ENCODE measurements at regions not wholly inside any gene's neighbourhood (a gene's known extent, or its start where the extent isn't known, plus 50 kb on each side); places are given as distances from the start of the nearest gene placed in this dataset.

DNA sequence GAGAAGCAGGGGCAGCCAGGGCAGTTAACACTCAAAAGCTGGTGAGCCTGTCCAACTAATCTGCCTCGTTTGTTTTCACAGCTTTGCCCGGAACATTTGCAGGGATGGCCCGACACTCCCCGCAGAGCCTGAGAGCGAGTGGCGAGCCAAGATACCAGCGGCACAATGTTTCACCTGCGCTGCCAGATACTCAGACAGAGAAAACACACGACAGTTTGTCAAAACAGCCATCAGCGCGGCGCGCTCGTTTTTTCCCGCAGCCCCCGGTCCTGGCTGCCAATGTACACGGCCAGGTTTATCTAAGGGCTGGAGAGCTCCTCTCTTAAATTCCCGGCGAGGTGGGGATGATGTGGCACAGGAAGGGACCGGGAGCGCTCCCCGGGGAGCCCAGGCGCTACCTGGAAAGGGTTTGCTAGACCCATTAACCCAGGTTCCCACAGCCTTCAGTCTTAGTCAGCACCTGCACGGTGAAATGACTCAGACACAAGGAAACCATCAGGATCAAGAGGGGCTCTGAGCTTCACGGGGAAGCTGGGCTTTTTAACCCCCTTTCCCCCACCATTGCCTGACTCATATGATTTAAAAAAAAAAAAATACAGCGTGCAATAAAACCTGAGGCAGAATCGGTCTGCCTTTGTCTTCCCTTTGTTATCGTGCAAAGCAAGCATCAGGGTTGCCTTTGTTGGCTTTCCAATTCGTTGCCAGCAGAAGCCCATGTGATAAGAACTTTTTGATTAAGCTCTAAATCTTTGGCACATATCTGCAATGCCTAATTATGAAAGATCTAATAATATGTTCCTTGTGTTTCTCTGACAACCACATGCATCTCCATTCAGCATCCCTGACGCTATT lies 186.2 kb downstream of the EFNB2 start:
- DNase-seq: peak; percentile 77

GRCh38 chr13:106348075-106348840 lies 187.2 kb downstream of the EFNB2 start:
- DNase-seq: peak; percentile 29

- DNase-seq: no peak
Measured at GRCh38 chr13:106344342-106344741, 191.1 kb downstream of the EFNB2 start.

GRCh38 chr13:106343836-106344235 lies 191.6 kb downstream of the EFNB2 start:
- DNase-seq: no peak

DNA sequence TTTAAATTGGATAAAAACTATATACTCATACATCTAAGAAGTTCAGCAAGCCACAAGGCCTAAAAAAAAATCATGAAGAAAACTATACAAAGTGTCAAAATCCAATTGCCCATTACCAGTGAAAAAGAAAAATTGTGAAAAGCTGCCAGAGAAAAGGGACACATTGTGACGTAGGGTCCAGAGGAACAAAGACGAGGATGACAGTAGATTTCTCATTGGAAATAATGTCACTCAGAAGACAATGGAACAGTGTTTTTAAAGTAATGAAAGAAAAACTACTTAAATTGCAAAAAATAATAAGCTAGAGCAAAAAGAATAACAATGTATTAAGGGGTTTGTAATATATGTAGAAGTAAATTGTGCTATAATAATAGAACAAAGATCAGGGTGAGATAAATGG lies 195.2 kb downstream of the EFNB2 start:
- DNase-seq: no peak

- no peak for DNase-seq
Measured at GRCh38 chr13:106337096-106337850, 198.2 kb downstream of the EFNB2 start.

DNA sequence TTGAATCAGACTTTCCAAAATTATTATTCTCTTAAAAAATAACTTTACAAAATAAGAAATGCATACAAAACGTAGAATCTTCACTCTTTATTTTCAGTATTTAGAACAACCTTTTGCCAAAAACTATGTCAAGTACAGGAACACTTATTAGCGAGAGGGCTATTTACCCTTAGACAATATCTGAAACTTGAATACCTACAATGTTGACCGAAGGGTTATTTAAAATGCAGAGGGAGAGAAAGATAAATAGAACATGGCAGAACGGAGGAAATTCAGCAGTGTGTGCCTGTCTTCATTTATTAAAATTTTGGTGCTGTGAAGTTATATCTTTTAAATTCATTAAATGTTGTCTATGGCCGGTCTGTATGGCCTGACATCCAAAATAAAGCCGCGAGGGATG lies 198.8 kb downstream of the EFNB2 start:
- no peak for DNase-seq

DNA sequence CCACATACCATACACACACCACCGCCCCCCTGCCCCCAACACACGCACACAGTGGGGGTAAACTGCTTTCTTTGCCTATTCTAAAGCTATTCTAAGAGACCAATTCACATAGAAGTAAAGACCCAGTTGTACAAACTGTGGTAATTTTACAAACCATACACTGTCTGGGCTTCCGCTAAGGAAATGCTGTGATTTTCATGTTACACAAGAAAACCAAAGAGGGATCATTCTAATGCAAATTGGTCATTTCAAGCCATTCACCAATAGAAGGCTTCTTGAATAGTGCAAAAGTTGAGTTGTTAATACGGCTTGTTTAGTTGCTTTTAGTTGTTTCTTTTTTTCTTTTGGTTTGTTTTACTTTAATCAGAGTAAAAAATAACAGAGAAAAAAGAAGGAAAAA lies 202.8 kb downstream of the EFNB2 start:
- no peak for DNase-seq

- DNase-seq: no peak
Measured at GRCh38 chr13:106331116-106331515, 204.3 kb downstream of the EFNB2 start.

DNA sequence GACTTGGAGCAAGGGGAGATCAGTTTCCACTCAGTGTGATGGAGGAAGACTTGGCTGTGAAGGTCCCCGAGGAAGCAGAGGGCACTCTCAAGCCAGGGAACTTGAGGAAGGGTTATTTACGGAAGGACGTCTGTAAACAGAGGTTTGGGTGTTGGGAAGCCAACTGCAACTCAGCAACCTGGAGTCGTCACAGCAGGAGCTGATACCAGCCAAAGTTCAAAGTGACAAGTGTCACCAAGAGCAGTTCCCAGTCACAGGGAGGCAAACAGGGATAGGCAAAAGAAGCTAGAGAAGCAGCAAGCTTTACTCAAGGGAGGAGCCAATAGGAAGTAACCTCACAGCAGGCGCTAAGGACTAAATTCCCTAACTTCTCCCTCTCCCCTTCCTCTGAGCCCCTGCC lies 205.5 kb downstream of the EFNB2 start:
- DNase-seq: no peak

GRCh38 chr13:106326751-106327150 lies 208.7 kb downstream of the EFNB2 start:
- no peak for DNase-seq

DNA sequence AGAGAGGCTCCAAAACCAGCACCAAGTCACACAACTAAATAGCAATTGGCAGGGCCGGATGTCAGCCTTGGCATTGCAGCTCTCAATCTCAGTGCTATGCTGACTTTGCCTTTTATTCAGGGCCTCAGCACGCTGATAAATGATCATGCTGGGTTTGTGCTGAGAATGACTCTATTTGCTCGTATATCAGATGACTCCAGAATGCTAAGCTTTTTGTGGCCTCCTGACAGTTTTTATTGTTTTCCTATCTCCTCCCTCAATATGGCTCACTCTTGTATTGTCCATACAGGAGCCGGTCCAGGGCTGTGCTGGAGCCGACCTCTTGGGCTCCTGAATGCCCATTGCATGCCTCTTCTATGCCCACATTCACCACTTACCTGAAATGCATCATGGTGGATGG lies 211.0 kb downstream of the EFNB2 start:
- DNase-seq: no peak

GRCh38 chr13:106322628-106323027 lies 212.8 kb downstream of the EFNB2 start:
- no peak for DNase-seq

DNA sequence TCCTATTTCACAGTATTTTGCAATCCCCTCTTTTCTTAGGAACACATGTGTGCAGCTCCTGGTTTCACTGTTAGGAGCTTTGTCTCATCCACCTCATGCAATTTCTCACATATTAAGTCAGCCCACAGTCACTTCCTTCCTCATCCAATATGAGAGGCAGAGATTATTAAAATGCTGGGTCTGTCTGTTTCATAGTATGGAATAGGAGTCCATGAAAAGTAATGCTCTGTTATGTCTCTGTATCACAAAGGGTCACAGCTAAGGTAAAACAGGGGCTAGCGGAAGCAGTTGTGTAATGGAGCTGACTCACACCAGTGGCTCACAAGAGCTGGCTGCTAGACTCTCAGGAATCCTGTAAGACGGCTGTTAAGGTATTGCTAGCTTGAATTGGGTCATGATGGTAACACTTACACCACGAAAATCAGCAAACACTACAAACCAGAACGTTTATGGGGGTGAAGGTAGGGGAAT lies 216.5 kb downstream of the EFNB2 start:
- no peak for DNase-seq

DNA sequence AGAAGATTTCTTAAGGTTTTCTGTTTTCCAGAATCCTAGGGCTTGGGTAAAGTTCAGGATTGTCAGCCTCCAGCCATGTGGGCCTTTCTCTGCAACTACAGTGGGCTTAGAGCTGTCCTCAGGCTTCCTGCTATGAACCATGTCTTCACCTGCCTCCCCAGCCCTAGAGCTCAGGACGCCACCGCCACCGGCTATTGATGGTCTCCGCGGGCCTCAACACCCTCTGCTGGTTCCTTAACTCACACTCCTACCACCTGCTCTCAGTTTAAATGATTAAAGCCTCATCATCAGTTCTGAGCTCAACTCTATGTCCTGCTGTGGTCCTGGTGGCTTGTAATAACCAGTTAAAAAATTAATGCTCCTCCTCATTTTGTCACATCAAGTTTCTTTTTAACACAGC lies 221.0 kb downstream of the EFNB2 start:
- DNase-seq: no peak

GRCh38 chr13:106311004-106311403 lies 224.5 kb downstream of the EFNB2 start:
- DNase-seq: no peak

DNA sequence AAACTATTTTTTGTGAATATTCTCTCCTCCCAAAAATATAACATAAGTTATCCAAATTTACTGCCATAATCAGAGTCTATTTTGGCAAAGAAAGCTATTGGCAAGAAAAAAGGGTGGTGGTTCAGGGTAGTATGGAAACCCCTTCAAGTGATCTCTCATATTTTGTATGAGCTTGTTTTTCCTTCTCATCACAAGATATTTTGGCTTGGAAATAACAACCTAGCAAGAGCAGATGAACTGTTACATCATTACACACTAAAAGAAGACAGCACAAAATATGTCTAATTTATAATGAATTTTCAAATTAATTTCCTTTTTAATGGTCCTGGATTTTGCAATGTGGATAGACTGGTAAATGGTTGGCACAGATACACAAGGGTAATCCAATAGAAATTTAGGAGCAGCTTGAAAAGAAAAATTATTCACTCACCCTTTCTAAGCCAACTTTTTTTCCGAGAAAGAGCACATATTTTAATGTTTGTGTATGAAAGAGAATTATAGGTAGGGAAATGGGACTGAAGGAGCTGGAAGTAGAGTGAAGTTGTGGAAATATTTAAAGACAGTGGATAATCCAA lies 225.1 kb downstream of the EFNB2 start:
- DNase-seq: no peak

GRCh38 chr13:106306748-106307277 lies 228.6 kb downstream of the EFNB2 start:
- no peak for DNase-seq

GRCh38 chr13:106302843-106303242 lies 232.6 kb downstream of the EFNB2 start:
- no peak for DNase-seq

DNA sequence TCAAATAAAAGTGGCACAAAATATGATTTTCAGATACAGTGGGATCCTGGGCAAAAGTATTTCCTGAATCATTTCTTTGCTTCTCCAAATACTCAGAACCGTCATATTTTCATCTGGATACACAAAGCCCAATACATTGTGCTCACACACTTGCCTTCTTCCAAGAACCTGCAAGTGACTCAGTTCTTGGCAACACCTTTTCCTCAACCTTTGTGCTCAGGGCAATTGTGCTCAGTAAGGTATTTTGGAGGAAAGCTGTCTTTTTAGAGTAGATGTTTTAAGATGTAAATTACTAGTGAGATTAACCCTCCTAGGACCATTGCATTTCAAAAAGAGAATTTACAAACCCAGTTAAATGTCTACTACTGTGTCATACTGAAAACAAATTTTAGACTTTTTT lies 233.5 kb downstream of the EFNB2 start:
- DNase-seq: no peak

DNA sequence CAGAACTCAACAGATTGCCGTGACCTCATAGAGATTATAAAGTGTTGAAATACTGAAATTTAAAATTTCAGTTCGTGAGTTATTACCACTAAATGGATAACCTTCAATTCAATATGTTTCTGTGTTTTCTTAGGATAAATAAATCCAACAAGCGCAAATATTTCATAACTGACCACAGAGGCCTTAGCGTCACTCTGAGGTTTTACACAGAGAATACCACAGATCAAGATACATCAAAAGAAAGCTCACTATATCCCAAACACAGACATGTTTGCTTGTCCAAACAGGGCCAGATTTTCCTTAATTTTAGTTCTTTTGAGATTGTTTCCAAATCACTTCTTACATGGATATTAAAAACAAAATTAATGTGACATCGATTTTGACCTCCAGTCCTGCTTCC lies 235.8 kb downstream of the EFNB2 start:
- no peak for DNase-seq

DNA sequence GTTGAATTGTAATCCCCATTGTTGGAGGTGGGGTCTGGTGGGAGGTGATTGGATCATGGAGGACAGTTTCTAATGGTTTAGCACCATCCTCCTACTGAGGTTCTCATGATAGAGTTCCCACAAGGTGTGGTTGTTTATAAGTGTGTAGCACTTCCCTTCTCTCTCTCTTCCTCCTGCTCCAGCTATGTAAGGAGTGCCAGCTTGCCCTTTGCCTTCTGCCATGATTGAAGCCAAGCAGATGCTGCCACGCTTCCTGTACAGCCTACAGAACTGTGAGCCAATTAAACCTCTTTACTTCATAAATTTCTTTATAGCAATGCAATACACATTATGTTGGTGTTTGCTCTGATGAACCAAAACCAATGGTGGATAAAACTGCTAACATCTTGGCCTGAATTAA lies 238.2 kb downstream of the EFNB2 start:
- DNase-seq: no peak

GRCh38 chr13:106296723-106297122 lies 238.7 kb downstream of the EFNB2 start:
- no peak for DNase-seq
